Fibroblast of skin of right quadriceps (primary cell): ENCODE measurements at regions not wholly inside any gene's neighbourhood (a gene's known extent, or its start where the extent isn't known, plus 50 kb on each side); places are given as distances from the start of the nearest gene placed in this dataset.
A peak's percentile ranks its signal among the peaks of the same experiment; 100 is the strongest.
"Not testable (repeated sequence)": the region's sequence is repeated elsewhere in the genome, so short reads cannot be mapped to it uniquely, and the experiment has no call there.

Experiments
- DNase-seq: peaks from one replicate; pipeline ENCODE4 v3.0.0-alpha.2; 2013

DNA sequence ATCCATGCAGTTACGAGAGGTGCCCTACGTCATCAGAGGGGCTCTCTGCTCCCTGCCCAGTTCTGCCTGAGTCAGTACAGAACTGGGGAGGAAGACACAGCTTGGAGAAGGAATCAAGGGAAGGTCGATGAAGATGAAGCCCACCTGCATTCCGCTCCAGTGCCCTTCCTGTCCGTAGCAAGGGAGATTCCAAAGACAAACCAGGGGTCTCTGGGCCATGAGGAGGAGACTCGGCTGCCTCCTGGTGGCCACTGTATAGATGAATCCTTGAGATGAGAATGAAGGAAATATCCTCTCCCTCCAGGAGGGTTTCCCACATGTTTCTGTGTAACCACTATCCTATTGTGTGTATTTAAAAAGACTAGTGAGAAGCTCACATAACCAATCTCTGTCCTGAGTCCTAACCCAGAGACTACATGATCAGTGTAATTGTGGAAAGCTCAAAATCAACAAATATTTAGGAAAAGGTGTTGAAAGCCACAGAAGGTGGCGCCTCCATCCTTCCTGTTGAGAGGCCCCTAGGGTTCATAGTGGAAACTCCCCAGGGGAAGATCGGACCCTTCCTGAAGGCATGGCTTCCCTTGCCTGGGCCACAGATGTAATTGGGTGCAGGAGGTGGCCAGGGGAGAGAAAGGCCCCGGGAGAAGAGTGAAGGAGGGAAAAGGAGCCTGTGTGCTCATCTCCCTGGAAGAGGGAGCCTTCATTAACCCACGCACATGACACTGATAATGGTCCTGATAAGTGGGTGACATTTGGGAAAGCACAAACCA lies 67.0 kb upstream of the LYZL2 start:
- not testable (repeated sequence) for DNase-seq

DNA sequence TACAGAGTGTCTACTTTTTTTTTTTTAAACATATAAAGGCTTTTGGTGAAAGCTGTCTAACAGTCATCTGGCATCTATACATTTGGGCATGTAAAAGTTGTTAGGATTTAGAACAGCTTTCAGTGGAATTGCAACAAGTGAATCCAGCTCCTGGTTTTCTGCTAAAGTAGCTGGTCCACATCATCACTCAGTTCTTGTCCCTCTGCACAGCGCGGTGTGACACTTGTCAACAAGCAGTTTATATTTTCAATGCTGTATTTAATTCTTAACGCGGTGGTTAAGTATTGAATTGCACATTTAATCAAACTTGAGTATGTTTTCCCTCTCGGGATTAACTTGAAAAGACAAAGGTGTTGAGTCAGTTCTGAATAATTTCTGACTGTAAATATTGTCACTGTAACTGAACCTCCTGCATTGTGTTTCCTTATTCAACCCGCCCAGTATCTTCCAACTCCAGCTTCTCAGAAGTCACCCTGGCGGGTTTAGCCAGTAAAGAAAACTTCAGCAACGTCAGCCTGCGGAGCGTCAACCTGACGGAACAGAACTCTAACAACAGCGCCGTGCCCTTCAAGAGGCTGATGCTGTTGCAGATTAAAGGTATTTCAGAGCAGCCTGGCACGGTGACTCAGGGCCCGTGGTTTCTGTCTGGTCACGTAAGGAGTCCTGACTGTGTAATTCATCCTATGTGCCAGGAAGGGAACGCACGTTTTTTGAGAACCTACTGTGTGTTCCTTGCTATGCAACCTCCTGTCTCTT lies 66.1 kb upstream of the LYZL2 start:
- peak; percentile 55 for DNase-seq

DNA sequence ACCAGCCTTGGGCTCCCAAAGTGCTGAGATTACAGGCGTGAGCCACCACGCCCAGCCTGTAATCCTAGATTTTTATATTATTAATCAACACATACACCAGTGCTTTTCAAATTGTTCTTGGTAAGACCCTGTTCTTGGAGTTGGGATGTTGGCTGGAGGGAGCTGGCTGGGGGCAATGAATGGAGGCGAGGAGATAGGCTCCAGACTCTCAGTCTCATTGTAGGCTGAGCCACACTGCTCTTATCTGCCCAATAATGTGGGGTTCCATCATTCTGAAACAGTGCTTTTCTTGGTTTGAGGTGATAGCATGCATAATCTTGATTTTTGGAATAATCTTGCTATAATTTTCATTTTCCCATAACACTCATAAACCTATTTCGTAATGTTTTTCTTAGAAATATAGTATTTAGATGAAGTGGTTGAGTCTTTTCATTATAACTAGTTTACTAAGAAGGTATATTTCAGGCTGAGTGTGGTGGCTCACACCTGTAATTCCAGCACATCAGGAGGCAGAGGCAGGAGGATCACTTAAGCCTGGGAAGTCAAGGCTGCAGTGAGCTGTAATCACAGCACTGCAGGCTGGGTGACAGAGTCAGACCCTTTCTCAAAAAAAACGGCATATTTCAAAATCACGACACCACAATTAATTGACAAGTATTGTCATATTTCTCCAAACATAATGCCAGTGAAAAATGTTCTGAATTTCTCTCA lies 65.1 kb upstream of the LYZL2 start:
- DNase-seq: no peak

DNA sequence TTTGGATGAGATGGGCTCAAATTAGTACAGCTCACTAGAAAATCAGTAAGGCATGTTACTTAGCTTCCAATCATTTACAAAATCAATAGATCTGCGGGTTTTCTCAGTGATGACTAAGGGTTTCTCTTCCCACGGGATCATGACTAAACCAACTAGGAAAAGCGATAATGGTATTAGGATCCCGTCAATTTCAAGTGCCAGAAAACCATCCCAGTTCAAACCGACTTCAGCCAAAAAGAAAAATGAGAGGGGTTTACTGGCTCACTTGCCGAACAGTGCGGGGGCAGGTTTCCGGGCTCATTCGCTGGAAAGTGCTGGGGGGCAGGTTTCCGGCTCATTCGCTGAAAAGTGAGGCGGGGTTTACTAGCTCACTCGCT lies 62.1 kb upstream of the LYZL2 start:
- DNase-seq: peak; percentile 98

DNA sequence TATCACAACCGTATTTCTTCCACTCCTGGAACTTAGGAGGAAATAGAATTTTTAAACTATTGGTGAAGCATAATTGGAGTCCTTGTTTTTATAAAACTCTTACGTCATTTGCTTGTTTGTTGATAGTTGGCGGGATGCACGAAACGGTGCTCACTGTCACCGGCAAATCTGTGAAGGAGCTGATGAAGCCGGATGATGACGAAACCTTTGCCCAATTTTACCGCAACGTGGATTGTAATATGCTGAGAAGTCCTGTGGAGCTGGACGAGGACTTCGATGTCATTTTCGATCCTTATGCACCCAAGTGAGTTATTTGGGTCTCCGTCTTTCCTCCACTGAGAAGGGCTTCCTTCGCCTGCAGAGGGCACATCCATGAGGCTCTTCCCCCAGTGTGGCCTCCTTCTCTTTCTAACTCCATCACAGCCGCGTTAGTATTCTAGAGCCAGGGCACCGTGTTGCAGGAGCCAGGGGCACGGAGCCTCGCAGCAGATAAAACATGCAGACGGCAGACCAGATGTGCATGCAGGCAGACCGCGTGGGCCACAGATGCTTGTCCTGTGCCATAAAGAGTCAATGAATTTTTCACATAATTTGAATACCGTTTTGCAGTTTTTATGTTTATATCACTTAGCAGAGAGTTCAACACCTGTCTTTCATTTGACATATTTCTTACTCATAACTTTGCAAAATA lies 61.5 kb upstream of the LYZL2 start:
- not testable (repeated sequence) for DNase-seq

DNA sequence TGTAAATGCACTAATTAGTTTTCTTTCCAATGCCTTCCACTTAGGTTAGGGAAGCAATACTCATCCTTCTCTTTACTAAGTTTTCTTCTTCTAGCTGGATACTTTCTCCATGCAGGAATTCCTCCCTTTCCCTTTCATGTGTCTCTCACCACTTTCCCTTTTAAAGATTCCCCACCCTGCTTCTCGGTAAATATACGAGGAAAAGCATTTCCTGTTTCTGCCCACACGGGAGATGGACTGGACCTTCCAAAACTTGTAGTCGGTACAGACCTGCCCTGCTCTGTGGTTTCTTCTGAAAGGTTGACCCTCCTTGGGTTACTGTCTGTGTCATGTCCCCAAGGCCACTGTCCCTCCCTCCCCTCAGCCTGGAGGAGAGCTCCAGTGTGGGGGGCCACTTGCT lies 58.9 kb upstream of the LYZL2 start:
- DNase-seq: no peak

DNA sequence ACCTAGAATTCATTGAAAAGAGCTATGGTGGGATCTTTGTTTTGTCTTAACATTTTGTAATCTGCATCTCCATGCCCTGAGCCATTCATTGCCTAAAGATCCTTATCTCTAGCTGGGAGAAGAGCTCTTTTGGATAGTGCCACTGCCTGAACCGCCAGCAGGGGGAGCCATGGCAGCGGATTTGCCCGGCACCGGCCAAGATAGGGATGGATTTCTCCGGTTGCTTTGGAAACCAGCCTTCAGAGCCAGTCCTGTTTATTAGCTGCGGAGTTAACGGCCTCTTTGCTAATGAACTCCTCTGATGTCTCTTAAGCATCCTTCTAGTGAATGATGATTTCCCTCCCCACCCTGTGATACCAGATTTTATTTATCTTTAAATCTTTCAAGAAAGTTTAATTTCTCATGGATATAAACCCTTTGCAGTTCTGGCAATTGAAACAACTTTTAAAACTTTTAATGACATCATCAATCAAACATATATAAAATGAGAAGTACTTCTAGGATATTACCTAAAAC lies 58.2 kb upstream of the LYZL2 start:
- peak; percentile 79 for DNase-seq

DNA sequence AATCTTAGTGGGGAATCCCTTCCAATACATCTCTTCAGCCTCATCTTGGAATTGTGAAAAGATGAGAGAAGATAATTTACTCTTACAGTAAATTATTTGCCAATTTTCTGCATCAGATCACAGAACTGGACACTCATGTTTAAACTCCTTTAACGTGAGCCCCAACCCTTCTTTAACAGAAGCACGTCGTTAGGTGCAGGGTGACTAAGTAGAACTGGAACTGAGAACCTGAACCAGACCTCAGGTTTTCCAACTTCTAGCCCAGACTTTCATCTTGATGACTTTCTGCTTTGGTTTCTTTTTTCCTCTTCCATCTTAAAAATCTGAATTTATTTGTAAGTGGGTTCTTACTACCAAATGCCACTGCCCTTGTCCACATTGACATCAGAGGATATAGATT lies 57.2 kb upstream of the LYZL2 start:
- DNase-seq: no peak

DNA sequence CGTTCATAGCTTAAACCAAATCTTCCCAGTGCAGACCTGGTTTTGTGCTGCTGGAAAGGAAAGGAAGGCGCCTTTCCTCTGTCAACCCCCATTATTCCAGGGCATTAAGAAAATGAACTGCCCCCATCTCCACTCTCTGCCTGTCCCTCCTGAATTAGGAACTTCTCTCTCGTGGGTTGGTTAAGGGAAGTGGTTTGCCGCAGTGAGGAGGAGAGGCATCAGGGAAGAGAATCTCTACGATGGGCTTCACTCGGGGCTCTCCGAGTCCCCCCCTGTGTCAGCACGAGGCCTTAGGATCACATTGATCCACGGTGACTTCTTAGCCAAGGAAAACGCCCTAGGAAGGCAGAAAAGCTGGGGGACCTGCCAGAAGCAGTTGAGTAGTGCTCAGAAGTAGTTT lies 53.9 kb upstream of the LYZL2 start:
- no peak for DNase-seq

DNA sequence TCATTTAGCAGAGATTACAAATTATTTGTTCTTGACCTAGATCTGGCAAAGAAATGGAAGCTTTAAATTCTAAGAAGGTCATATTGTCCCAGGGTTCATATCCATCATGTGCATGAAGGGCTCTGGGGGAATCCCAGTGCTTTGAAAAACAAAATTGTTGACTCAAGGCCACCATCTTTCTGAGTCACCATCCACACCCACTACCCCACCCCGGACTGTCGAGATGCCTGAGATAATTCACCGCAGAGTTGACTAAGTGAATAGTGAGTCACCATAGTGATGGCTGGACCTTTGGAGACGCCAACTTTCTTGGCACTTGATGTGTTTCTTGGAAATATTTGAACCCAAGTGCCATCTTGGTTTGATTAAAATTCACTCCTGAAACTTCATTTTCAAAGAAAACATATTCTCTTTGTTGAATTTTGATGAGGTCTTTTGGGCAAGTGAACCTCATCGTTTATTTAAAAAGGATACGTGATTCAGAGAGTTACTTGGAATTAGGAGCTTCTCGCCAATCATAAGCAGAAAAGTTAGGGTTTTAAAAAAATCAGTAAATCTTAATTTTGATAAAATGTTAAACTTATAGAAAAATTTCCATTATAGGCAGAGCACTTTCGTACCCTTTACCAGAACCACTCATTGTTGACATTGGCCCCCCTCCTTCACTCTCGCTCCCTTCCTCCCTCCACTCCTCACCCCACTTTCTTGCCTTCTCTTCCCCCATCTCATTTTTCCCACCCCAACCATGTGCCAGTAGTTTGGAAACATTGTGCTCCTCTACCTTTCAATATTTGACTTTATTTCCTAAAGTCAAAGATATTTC lies 53.0 kb upstream of the LYZL2 start:
- peak; percentile 96 for DNase-seq

DNA sequence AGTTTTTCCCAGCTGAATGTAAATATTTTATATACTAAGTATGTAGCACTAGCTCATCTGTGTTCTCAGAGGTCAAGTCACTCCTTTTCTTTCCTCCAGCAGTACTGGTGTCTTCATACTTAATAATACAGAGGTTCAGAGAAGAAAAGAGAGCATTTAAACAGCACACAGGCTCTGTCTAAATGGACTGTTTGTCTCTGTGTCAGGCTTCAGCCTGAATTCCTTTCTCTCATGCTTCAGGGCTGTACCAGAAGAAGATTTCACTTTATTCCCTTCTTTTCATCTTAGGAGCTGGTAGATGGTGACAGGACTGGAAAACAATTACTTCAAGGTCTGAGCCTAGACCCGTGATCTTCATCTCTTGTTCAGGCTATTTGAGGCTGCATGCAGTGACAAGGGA lies 51.4 kb upstream of the LYZL2 start:
- no peak for DNase-seq
